IPS-15b (cell line): ENCODE measurements at regions not wholly inside any gene's neighbourhood (a gene's known extent, or its start where the extent isn't known, plus 50 kb on each side); places are given as distances from the start of the nearest gene placed in this dataset.

Experiments used
- H3K27me3 ChIP-seq: one replicate; pipeline ENCODE4 v1.6.1; 2013; ENCODE audit warnings: low read length; ENCODE audit not compliant: control insufficient read depth, insufficient read depth
- H3K36me3 ChIP-seq: one replicate; pipeline ENCODE4 v1.6.1; 2013; ENCODE audit warnings: low read length; ENCODE audit not compliant: control insufficient read depth, insufficient read depth
- H3K4me1 ChIP-seq: one replicate; pipeline ENCODE4 v1.6.1; 2013; ENCODE audit warnings: mild to moderate bottlenecking, low read length; ENCODE audit not compliant: control insufficient read depth, insufficient read depth
- H3K4me3 ChIP-seq: one replicate; pipeline ENCODE4 v1.5.1; 2013; ENCODE audit warnings: low read depth, low read length
- H3K9ac ChIP-seq: one replicate; pipeline ENCODE4 v1.6.1; 2013; ENCODE audit warnings: low read depth, mild to moderate bottlenecking, low read length
- H3K9me3 ChIP-seq: one replicate; pipeline ENCODE4 v1.6.1; 2013; ENCODE audit warnings: mild to moderate bottlenecking, low read length; ENCODE audit not compliant: control insufficient read depth, insufficient read depth

DNA sequence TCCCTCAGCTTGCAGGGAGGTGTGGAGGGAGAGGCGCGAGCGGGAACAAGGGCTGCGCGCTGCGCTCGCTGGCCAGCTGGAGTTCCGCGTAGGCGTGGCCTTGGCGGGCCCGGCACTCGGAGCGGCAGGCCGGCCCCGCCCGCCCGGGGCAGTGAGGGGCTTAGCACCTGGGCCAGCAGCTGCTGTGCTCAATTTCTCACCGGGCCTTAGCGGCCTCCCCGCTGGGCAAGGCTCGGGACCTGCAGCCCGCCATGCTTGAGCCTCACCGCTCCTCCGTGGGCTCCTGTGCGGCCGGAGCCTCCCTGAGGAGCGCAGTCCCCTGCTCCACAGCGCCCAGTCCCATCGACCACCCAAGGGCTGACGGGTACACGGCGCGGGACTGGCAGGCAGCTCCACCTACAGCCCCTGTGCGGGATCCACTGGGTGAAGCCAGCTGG, 1516.4 kb downstream of the EFNA5 start:
- Histone ChIP-seq H3K9me3 (no peaks in the 10 kb centered on the region), H3K4me3 (peak overlapping the region; percentile 31), H3K27me3 (no peaks in the 10 kb centered on the region), H3K9ac (no peak overlapping the region), H3K36me3 (no peaks in the 10 kb centered on the region), H3K4me1 (no peaks in the 10 kb centered on the region)

DNA sequence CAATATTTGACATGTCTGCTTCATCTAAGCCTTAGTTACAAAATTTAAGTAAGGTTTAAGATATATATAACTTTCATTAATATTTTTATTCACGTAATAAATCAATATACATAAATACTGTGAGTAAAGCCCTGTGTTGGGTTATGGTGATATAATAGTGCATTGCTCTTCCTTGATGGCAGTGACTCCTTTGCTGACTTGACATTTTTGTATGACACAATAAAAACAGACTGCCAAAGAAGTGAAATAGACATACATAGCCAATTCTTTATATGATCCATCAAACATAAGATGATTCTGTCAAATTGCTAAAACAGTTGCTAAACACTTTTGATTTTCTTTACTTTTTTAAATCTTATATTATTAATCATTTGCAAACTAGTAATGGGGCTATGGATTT, 1518.2 kb downstream of the EFNA5 start:
- Histone ChIP-seq H3K4me3 (no peak overlapping the region), H3K36me3 (no peaks in the 10 kb centered on the region), H3K4me1 (no peaks in the 10 kb centered on the region), H3K9ac (no peak overlapping the region), H3K9me3 (no peaks in the 10 kb centered on the region), H3K27me3 (no peaks in the 10 kb centered on the region)

DNA sequence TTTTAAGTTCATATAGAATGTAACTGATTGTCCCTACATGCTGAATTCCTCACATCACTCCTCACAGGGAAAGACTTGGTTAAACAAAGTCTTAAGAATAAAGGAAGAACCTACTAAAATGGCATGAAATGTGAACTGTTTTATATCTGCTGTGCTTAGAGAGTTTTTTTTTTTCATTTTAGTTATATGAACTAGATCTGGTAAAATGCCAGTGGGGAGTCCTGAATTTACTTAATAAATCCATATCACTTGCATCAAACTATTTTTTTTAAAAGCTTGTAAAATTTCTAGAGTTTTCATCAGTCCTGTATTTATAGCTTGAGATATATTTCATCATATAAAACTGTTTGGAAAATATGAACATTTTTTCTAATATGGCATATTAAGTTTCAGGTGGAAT, 1528.6 kb downstream of the EFNA5 start:
- no peaks in the 10 kb centered on the region for H3K4me1 ChIP-seq

DNA sequence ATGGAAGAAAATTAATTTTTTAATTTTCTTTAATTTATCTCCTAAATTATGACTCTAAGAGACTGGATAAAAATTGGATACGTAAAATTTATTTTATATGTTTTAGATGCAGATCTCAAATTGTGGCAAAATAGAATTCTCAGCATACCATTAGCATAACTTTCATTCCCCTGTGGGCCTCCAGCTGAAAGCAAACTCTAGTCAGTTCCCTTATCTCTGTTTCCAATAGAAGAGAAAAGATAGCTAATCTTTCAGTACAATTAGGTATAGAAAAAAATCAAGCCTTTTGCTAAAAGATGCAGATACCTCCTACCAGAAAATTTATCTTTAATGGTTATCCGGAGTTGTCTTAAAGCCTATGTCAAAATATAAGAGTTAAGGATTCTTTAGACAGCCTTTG, 1530.6 kb downstream of the EFNA5 start:
- H3K4me1 ChIP-seq, result no peaks in the 10 kb centered on the region
- no peak overlapping the region for H3K9ac ChIP-seq
- H3K27me3 ChIP-seq, result no peaks in the 10 kb centered on the region
- H3K4me3 ChIP-seq, result no peak overlapping the region
- no peaks in the 10 kb centered on the region for H3K9me3 ChIP-seq
- H3K36me3 ChIP-seq, result no peaks in the 10 kb centered on the region

More for the DNA sequence above, 1528.6 kb downstream of the EFNA5 start:
- H3K4me3 ChIP-seq, result no peak overlapping the region
- no peaks in the 10 kb centered on the region for H3K27me3 ChIP-seq
- H3K36me3 ChIP-seq, result no peaks in the 10 kb centered on the region
- H3K9me3 ChIP-seq, result no peaks in the 10 kb centered on the region
- no peak overlapping the region for H3K9ac ChIP-seq

DNA sequence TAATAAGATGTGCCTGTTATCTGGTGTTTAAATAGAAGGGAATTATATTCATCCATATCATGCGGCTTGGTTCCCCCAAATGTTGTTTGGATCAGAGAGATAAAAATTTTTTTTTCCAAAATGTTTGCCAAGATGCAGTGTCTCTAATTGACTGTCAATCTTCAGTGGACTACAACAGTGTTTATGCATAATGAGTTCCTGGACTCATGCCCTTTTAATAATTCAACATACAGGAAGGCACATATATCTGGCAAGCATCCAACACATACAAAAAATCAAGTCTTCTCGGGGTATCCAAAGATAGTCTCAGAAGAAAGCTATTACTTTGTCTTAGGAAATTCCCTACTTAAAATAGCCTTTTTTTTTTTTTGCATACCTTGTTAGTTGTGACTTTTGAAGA, 1534.7 kb downstream of the EFNA5 start:
- no peaks in the 10 kb centered on the region for H3K9me3 ChIP-seq
- no peaks in the 10 kb centered on the region for H3K36me3 ChIP-seq
- no peaks in the 10 kb centered on the region for H3K27me3 ChIP-seq
- no peaks in the 10 kb centered on the region for H3K4me1 ChIP-seq
- no peak overlapping the region for H3K4me3 ChIP-seq
- no peak overlapping the region for H3K9ac ChIP-seq

DNA sequence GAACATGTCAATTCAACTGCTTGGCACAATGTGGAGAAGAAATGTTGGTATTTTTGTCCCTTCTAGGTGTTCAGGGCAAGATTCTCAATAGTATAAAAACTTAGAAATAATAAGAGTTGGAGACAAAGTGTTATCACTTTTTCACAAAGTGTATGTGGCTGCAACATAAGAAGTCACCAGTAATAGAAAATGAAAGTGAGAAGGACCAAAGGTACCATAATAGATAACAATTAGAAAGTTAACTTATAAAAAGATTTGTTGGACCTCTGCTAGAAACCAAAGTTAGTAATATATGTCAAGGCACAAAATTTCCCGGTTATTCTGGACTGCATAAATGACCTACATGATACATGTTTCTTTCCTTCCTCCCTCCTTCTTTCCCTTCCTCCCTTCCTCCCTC, 1535.3 kb downstream of the EFNA5 start:
- Histone ChIP-seq H3K4me1 (no peaks in the 10 kb centered on the region), H3K27me3 (no peaks in the 10 kb centered on the region), H3K36me3 (no peaks in the 10 kb centered on the region), H3K9me3 (no peaks in the 10 kb centered on the region), H3K9ac (no peak overlapping the region), H3K4me3 (no peak overlapping the region)

DNA sequence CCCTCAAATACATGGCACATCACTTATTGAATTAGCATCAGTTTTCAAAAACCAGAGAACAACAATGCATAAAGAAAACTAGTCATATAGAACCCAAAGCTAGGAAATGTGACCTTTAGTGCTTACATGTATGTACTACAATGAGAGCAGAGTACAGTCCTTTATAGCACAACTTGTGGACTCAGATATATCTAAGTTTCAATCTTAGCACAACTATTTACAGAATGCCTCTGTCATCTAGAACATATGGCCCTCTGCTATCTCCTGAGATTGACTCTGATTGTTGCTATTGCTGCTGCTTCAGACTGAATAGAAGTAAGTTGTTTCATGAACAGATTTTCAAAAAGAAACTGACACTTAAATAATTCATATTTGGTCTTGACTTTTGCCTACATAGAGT, 1536.2 kb downstream of the EFNA5 start:
- Histone ChIP-seq H3K36me3 (no peaks in the 10 kb centered on the region), H3K9ac (no peak overlapping the region), H3K4me1 (no peaks in the 10 kb centered on the region), H3K4me3 (no peak overlapping the region), H3K27me3 (no peaks in the 10 kb centered on the region), H3K9me3 (no peaks in the 10 kb centered on the region)

DNA sequence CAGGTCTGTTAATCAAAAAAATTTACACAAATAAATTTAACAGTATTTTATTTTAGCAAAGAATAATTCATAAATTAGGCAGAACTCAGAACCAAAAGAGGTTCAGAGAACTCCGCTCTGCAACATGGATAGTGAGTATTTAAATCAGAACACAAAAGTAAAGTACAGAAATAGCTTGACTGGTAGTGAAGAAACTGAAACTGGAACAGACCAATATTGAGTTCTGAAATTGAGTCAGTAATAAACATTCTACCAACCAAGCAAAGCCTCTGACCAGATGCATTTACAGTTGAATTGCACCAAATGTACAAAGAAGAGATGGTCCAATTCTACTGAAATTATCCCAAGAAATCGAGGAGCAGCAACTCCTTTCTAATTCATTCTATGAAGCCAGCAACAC, 1542.8 kb downstream of the EFNA5 start:
- no peak overlapping the region for H3K9ac ChIP-seq
- no peaks in the 10 kb centered on the region for H3K9me3 ChIP-seq
- H3K36me3 ChIP-seq, result no peaks in the 10 kb centered on the region
- H3K27me3 ChIP-seq, result no peaks in the 10 kb centered on the region
- no peaks in the 10 kb centered on the region for H3K4me1 ChIP-seq
- H3K4me3 ChIP-seq, result no peak overlapping the region

DNA sequence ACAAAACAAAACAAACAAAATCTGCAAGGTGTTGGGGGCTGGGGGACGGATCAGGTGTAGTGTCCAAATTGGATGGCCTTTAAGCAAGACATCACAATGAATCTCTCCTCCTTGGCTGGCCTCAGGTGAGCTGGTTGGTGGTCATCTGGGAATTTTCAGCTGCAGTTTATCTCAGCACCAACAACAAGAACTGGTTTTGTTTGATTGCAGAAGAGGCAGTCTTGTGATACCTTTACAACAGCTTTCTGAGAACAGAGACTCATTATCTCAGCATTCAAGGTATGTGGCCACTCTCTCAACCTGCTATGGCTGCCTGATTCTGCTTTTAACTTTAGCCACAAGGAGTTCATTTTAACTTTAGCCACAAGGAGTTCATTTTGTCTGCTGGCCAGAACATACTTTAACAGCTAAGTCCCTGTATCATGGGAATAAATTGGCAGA, 1543.4 kb downstream of the EFNA5 start:
- no peaks in the 10 kb centered on the region for H3K27me3 ChIP-seq
- H3K9ac ChIP-seq, result no peak overlapping the region
- no peaks in the 10 kb centered on the region for H3K9me3 ChIP-seq
- H3K4me1 ChIP-seq, result no peaks in the 10 kb centered on the region
- no peak overlapping the region for H3K4me3 ChIP-seq
- H3K36me3 ChIP-seq, result no peaks in the 10 kb centered on the region

DNA sequence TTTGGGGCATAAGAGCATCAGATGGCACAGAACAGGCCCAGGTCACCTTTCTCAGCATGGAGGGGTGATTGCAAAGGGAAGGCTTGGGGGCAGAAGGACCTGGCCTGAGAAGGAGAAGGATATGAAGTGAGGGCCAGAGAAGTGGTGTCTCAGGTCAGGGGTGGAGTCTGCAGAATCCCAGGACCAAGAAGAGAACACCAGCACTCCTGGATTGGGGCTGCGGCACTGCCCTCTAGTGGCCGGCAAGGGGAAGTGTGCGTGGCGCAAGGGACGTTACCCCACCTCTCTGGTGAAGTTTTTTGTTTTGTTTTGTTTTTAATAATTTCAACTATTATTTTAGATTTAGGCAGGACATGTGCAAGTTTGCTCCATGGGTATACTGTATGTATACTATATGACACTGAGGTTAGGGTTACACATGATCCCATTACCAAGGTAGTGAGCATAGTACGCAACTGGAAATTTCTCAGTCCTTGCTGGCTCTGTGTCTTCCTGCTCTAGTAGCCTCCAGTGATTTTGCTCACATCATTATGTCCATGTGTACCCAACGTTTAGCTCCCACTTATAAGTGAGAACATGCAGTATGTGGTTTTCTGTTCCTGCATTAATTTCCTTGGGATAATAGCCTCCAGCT, 1548.6 kb downstream of the EFNA5 start:
- no peaks in the 10 kb centered on the region for H3K27me3 ChIP-seq
- no peaks in the 10 kb centered on the region for H3K4me1 ChIP-seq
- H3K4me3 ChIP-seq, result no peak overlapping the region
- H3K36me3 ChIP-seq, result no peaks in the 10 kb centered on the region
- no peaks in the 10 kb centered on the region for H3K9me3 ChIP-seq
- H3K9ac ChIP-seq, result no peak overlapping the region

DNA sequence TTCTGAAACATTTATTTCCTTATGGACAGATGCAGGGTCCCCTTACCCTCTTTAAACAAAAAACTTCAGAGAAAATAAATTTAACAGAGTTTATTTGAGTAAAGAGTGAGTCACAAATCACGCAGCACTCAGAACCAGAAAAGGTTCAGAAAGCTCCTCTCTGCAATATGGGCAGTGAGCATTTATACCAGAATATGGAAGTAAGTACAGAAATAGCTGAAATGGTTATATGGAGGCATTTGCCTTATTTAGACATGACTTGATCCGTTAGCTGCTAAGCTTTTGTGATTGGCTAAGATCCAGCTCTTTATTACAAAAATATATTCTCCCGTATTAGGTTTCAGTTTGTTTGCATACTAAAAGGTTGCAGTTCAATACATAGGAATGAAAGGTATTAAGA, 1554.1 kb downstream of the EFNA5 start:
- H3K9me3 ChIP-seq, result no peaks in the 10 kb centered on the region
- H3K27me3 ChIP-seq, result no peaks in the 10 kb centered on the region
- no peak overlapping the region for H3K4me3 ChIP-seq
- peaks cover 2% of the 10 kb centered on the region for H3K36me3 ChIP-seq
- H3K4me1 ChIP-seq, result no peaks in the 10 kb centered on the region
- no peak overlapping the region for H3K9ac ChIP-seq

DNA sequence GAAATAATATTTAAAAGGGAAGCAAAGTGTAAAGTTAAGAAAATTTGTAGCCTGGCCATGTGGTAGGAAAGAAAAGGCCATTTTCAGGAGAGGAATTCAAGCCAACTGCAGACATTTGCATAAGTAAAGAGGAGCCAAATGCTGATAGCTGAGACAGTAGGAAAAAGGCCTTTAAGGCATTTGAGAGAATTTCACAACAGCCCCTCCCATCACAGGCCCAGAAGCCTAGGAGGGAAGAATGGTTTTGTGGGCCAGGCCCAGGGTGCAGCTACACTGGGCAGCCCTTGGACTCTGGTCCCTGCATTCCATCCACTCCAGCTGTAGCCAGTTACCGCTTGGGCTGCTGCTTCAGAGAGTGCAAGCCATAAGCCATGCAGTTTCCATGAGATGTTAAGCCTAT, 1556.8 kb downstream of the EFNA5 start:
- H3K36me3 ChIP-seq, result peaks cover 2% of the 10 kb centered on the region
- no peaks in the 10 kb centered on the region for H3K27me3 ChIP-seq
- H3K4me3 ChIP-seq, result no peak overlapping the region
- no peaks in the 10 kb centered on the region for H3K9me3 ChIP-seq
- no peaks in the 10 kb centered on the region for H3K4me1 ChIP-seq
- H3K9ac ChIP-seq, result no peak overlapping the region
